ENCODE measurements at regions not wholly inside any gene's neighbourhood (a gene's known extent, or its start where the extent isn't known, plus 50 kb on each side); places are given as distances from the start of the nearest gene placed in this dataset.

GRCh38 chr11:109857637-109858036 is 235.6 kb upstream of the ZC3H12C start:
- Mint-ChIP-seq H3K9me3 (peaks cover 0 to 2% of the 10 kb centered on the region in 2 donors), H3K36me3 (ENCODE audit: insufficient read depth) (no peaks in the 10 kb centered on the region), H3K27ac (no peak overlapping the region), H3K4me3 (no peak overlapping the region), H3K27me3 (no peaks in the 10 kb centered on the region), H3K4me1 (ENCODE audit: low read depth in 2 of 2) (no peaks in the 10 kb centered on the region)
- ATAC-seq (replicated peaks) (no peak), DNase-seq (no peak)

GRCh38 chr11:109858152-109858551 is 235.0 kb upstream of the ZC3H12C start:
- Mint-ChIP-seq H3K36me3 (ENCODE audit: insufficient read depth) (no peaks in the 10 kb centered on the region), H3K4me3 (no peak overlapping the region), H3K4me1 (ENCODE audit: low read depth in 2 of 2) (no peaks in the 10 kb centered on the region), H3K27me3 (no peaks in the 10 kb centered on the region), H3K27ac (no peak overlapping the region), H3K9me3 (peaks cover 0 to 2% of the 10 kb centered on the region in 2 donors)
- no peak for ATAC-seq (replicated peaks)
- DNase-seq, result no peak

GRCh38 chr11:109859045-109859724 is 234.0 kb upstream of the ZC3H12C start:
- no peaks in the 10 kb centered on the region for H3K36me3 Mint-ChIP-seq (ENCODE audit: insufficient read depth)
- H3K9me3 Mint-ChIP-seq, result peaks cover 0 to 2% of the 10 kb centered on the region in 2 donors
- no peak overlapping the region for H3K27ac Mint-ChIP-seq
- DNase-seq, result no peak
- no peaks in the 10 kb centered on the region for H3K4me1 Mint-ChIP-seq (ENCODE audit: low read depth in 2 of 2)
- no peak overlapping the region for H3K4me3 Mint-ChIP-seq
- no peak for ATAC-seq (replicated peaks)
- no peaks in the 10 kb centered on the region for H3K27me3 Mint-ChIP-seq

GRCh38 chr11:109862835-109863234 is 230.4 kb upstream of the ZC3H12C start:
- ATAC-seq (replicated peaks), result no peak
- H3K27ac Mint-ChIP-seq, result no peak overlapping the region
- no peaks in the 10 kb centered on the region for H3K9me3 Mint-ChIP-seq
- no peaks in the 10 kb centered on the region for H3K27me3 Mint-ChIP-seq
- no peak for DNase-seq
- H3K4me3 Mint-ChIP-seq, result no peak overlapping the region
- H3K4me1 Mint-ChIP-seq (ENCODE audit: low read depth in 2 of 2), result no peaks in the 10 kb centered on the region
- no peaks in the 10 kb centered on the region for H3K36me3 Mint-ChIP-seq (ENCODE audit: insufficient read depth)

- no peaks in the 10 kb centered on the region for H3K36me3 Mint-ChIP-seq (ENCODE audit: insufficient read depth)
- no peaks in the 10 kb centered on the region for H3K4me1 Mint-ChIP-seq (ENCODE audit: low read depth in 2 of 2)
- H3K9me3 Mint-ChIP-seq, result no peaks in the 10 kb centered on the region
- no peak for ATAC-seq (replicated peaks)
- H3K27me3 Mint-ChIP-seq, result no peaks in the 10 kb centered on the region
- H3K4me3 Mint-ChIP-seq, result no peak overlapping the region
- H3K27ac Mint-ChIP-seq, result no peak overlapping the region
- DNase-seq, result no peak
Measured at GRCh38 chr11:109864151-109864661, 229.0 kb upstream of the ZC3H12C start.

GRCh38 chr11:109864834-109865547 is 228.2 kb upstream of the ZC3H12C start:
- H3K27me3 Mint-ChIP-seq, result no peaks in the 10 kb centered on the region
- DNase-seq (no peak), ATAC-seq (replicated peaks) (no peak)
- no peaks in the 10 kb centered on the region for H3K9me3 Mint-ChIP-seq
- H3K4me3 Mint-ChIP-seq, result no peak overlapping the region
- H3K4me1 Mint-ChIP-seq (ENCODE audit: low read depth in 2 of 2), result no peaks in the 10 kb centered on the region
- H3K27ac Mint-ChIP-seq, result no peak overlapping the region
- H3K36me3 Mint-ChIP-seq (ENCODE audit: insufficient read depth), result no peaks in the 10 kb centered on the region

- H3K4me1 Mint-ChIP-seq (ENCODE audit: low read depth in 2 of 2), result no peaks in the 10 kb centered on the region
- no peak overlapping the region for H3K27ac Mint-ChIP-seq
- H3K36me3 Mint-ChIP-seq (ENCODE audit: insufficient read depth), result no peaks in the 10 kb centered on the region
- ATAC-seq (replicated peaks), result no peak
- no peaks in the 10 kb centered on the region for H3K27me3 Mint-ChIP-seq
- no peaks in the 10 kb centered on the region for H3K9me3 Mint-ChIP-seq
- no peak for DNase-seq
- H3K4me3 Mint-ChIP-seq, result no peak overlapping the region
Measured at GRCh38 chr11:109865548-109866186, 227.5 kb upstream of the ZC3H12C start.

GRCh38 chr11:109867784-109868183 is 225.4 kb upstream of the ZC3H12C start:
- no peak overlapping the region for H3K27ac Mint-ChIP-seq
- ATAC-seq (replicated peaks), result no peak

GRCh38 chr11:109869536-109869935 is 223.7 kb upstream of the ZC3H12C start:
- no peaks in the 10 kb centered on the region for H3K36me3 Mint-ChIP-seq (ENCODE audit: insufficient read depth)
- H3K27me3 Mint-ChIP-seq, result no peaks in the 10 kb centered on the region
- no peak overlapping the region for H3K4me3 Mint-ChIP-seq
- H3K4me1 Mint-ChIP-seq (ENCODE audit: low read depth in 2 of 2), result no peaks in the 10 kb centered on the region
- DNase-seq (no peak), ATAC-seq (replicated peaks) (no peak)
- H3K27ac Mint-ChIP-seq, result no peak overlapping the region
- H3K9me3 Mint-ChIP-seq, result peaks cover 0 to 1% of the 10 kb centered on the region in 2 donors

More at GRCh38 chr11:109867784-109868183, 225.4 kb upstream of the ZC3H12C start:
- no peak for DNase-seq
- Mint-ChIP-seq H3K36me3 (ENCODE audit: insufficient read depth) (no peaks in the 10 kb centered on the region), H3K27me3 (no peaks in the 10 kb centered on the region), H3K9me3 (peaks cover 0 to under 1% of the 10 kb centered on the region in 2 donors), H3K4me1 (ENCODE audit: low read depth in 2 of 2) (no peaks in the 10 kb centered on the region), H3K4me3 (no peak overlapping the region)

GRCh38 chr11:109870297-109870696 is 222.9 kb upstream of the ZC3H12C start:
- no peak for ATAC-seq (replicated peaks)
- no peak for DNase-seq
- H3K4me1 Mint-ChIP-seq (ENCODE audit: low read depth in 2 of 2), result no peaks in the 10 kb centered on the region
- no peaks in the 10 kb centered on the region for H3K27me3 Mint-ChIP-seq
- H3K9me3 Mint-ChIP-seq, result peaks cover 0 to 1% of the 10 kb centered on the region in 2 donors
- H3K36me3 Mint-ChIP-seq (ENCODE audit: insufficient read depth), result no peaks in the 10 kb centered on the region
- H3K27ac Mint-ChIP-seq, result no peak overlapping the region
- no peak overlapping the region for H3K4me3 Mint-ChIP-seq

- Mint-ChIP-seq H3K4me1 (ENCODE audit: low read depth in 2 of 2) (no peaks in the 10 kb centered on the region), H3K27ac (no peak overlapping the region), H3K27me3 (no peaks in the 10 kb centered on the region), H3K4me3 (no peak overlapping the region), H3K9me3 (peaks cover 2 to 3% of the 10 kb centered on the region in 2 donors), H3K36me3 (ENCODE audit: insufficient read depth) (no peaks in the 10 kb centered on the region)
- no peak for DNase-seq
- no peak for ATAC-seq (replicated peaks)
Measured at GRCh38 chr11:109877043-109877442, 216.1 kb upstream of the ZC3H12C start.

- no peaks in the 10 kb centered on the region for H3K4me1 Mint-ChIP-seq (ENCODE audit: low read depth in 2 of 2)
- ATAC-seq (replicated peaks), result no peak
- no peaks in the 10 kb centered on the region for H3K36me3 Mint-ChIP-seq (ENCODE audit: insufficient read depth)
- H3K27ac Mint-ChIP-seq, result no peak overlapping the region
- no peak overlapping the region for H3K4me3 Mint-ChIP-seq
- H3K27me3 Mint-ChIP-seq, result no peaks in the 10 kb centered on the region
- H3K9me3 Mint-ChIP-seq, result peaks cover 8 to 14% of the 10 kb centered on the region in 2 donors
- no peak for DNase-seq
Measured at GRCh38 chr11:109884501-109884900, 208.7 kb upstream of the ZC3H12C start.

- no peaks in the 10 kb centered on the region for H3K27me3 Mint-ChIP-seq
- ATAC-seq (replicated peaks) (no peak), DNase-seq (no peak)
- H3K27ac Mint-ChIP-seq, result no peak overlapping the region
- no peaks in the 10 kb centered on the region for H3K4me1 Mint-ChIP-seq (ENCODE audit: low read depth in 2 of 2)
- H3K36me3 Mint-ChIP-seq (ENCODE audit: insufficient read depth), result no peaks in the 10 kb centered on the region
- H3K4me3 Mint-ChIP-seq, result no peak overlapping the region
- peaks cover 8 to 15% of the 10 kb centered on the region in 2 donors for H3K9me3 Mint-ChIP-seq
Measured at GRCh38 chr11:109885006-109885405, 208.2 kb upstream of the ZC3H12C start.
